ENCODE measurements at regions not wholly inside any gene's neighbourhood (a gene's known extent, or its start where the extent isn't known, plus 50 kb on each side); places are given as distances from the start of the nearest gene placed in this dataset.

- DNase-seq (ENCODE audit: low spot score): no peak
These were observed 176.1 kb downstream of the ATPSCKMT start for GRCh38 chr5:10073441-10074104.

GRCh38 chr5:10069637-10070313, 179.9 kb downstream of the ATPSCKMT start:
- DNase-seq (ENCODE audit: low spot score): no peak

- DNase-seq (ENCODE audit: low spot score): no peak
These were observed 184.2 kb downstream of the ATPSCKMT start for GRCh38 chr5:10065428-10066000.

GRCh38 chr5:10064546-10065195, 185.0 kb downstream of the ATPSCKMT start:
- no peak for DNase-seq (ENCODE audit: low spot score)

- DNase-seq (ENCODE audit: low spot score): no peak
These were observed 185.7 kb downstream of the ATPSCKMT start for GRCh38 chr5:10063997-10064396.

GRCh38 chr5:10059980-10060379, 189.7 kb downstream of the ATPSCKMT start:
- no peak for DNase-seq (ENCODE audit: low spot score)

- DNase-seq (ENCODE audit: low spot score): no peak
These were observed 190.1 kb downstream of the ATPSCKMT start for GRCh38 chr5:10059556-10059955.

GRCh38 chr5:10057356-10057755, 192.3 kb downstream of the ATPSCKMT start:
- no peak for DNase-seq (ENCODE audit: low spot score)

GRCh38 chr5:10056228-10056760, 193.4 kb downstream of the ATPSCKMT start:
- DNase-seq (ENCODE audit: low spot score): no peak

GRCh38 chr5:10049858-10050455, 199.7 kb downstream of the ATPSCKMT start:
- no peak for DNase-seq (ENCODE audit: low spot score)

- DNase-seq (ENCODE audit: low spot score): no peak
These were observed 203.0 kb downstream of the ATPSCKMT start for GRCh38 chr5:10046676-10047075.

GRCh38 chr5:10045376-10045775, 204.3 kb downstream of the ATPSCKMT start:
- no peak for DNase-seq (ENCODE audit: low spot score)

GRCh38 chr5:10036136-10036815, 213.4 kb downstream of the ATPSCKMT start:
- DNase-seq (ENCODE audit: low spot score): no peak

- DNase-seq (ENCODE audit: low spot score): no peak
These were observed 215.7 kb downstream of the ATPSCKMT start for GRCh38 chr5:10034001-10034400.

- no peak for DNase-seq (ENCODE audit: low spot score)
These were observed 217.9 kb downstream of the ATPSCKMT start for GRCh38 chr5:10031817-10032216.

GRCh38 chr5:10030219-10030831, 219.4 kb downstream of the ATPSCKMT start:
- peak; percentile 31 for DNase-seq (ENCODE audit: low spot score)

- no peak for DNase-seq (ENCODE audit: low spot score)
These were observed 226.2 kb downstream of the ATPSCKMT start for GRCh38 chr5:10023494-10023893.

- DNase-seq (ENCODE audit: low spot score): no peak
These were observed 228.4 kb downstream of the ATPSCKMT start for GRCh38 chr5:10021248-10021647.

GRCh38 chr5:10019236-10019635, 230.5 kb downstream of the ATPSCKMT start:
- DNase-seq (ENCODE audit: low spot score): no peak

GRCh38 chr5:10018201-10019069, 231.3 kb downstream of the ATPSCKMT start:
- DNase-seq (ENCODE audit: low spot score): peak; percentile 62

Measured in H4 (cell line).